B cell (primary cell): ENCODE measurements at regions not wholly inside any gene's neighbourhood (a gene's known extent, or its start where the extent isn't known, plus 50 kb on each side); places are given as distances from the start of the nearest gene placed in this dataset.

Source experiments
- ATAC-seq: fragments of 200-7000 bp; cut with Tn5 transposase; one replicate; pipeline ENCODE4 v1.10.0; 2021; ENCODE audit warnings: low read depth, mild to moderate bottlenecking, moderate number of reproducible peaks, moderate library complexity
- CTCF ChIA-PET: fragments of 350-600 bp; sonication (Branson Sonifier 250); formaldehyde crosslinking; loops from one replicate; lab custom pipeline; 2021; ENCODE audit warnings: antibody characterized with exemption, inconsistent platforms; lab: Charles Lee
- POLR2A ChIA-PET: fragments of 350-600 bp; sonication (Branson Sonifier 250); formaldehyde crosslinking; loops from one replicate; lab custom pipeline; 2021; ENCODE audit warnings: antibody characterized with exemption; lab: Charles Lee
- DNase-seq: peaks from one replicate; pipeline ENCODE4 v3.0.0; 2013
- H2AFZ ChIP-seq: 2 replicates; pipeline ENCODE4 v1.6.1; 2012; ENCODE audit warnings: mild to moderate bottlenecking, low read depth, low read length; ENCODE audit not compliant: insufficient read depth, poor library complexity, severe bottlenecking
- H3K27ac ChIP-seq, 2 donors: 1 replicate in 1 of 2; 2 replicates in 1 of 2; pipeline ENCODE4 v1.5.1; 2012 to 2013; ENCODE audit warnings: low read length in 2 of 2, mild to moderate bottlenecking in 2 of 2, moderate library complexity in 1 of 2
- H3K27me3 ChIP-seq, 4 experiments: fragments of 200-600 bp in 1 of 4; sonication (generic) in 1 of 4; replicated peaks in 1 of 4; 1 replicate in 2 of 4; 2 replicates in 2 of 4; pipeline versions ENCODE4 v1.6.1 to v1.7.0; 2013 to 2016; ENCODE audit warnings: low read length in 3 of 4, mild to moderate bottlenecking in 2 of 4, mixed read lengths in 1 of 4, moderate library complexity in 1 of 4; ENCODE audit not compliant: insufficient read depth in 4 of 4, control insufficient read depth in 3 of 4; ENCODE audit errors: control extremely low read depth in 1 of 4
- H3K36me3 ChIP-seq, 2 experiments: replicated peaks in 1 of 2; 1 replicate in 1 of 2; 2 replicates in 1 of 2; pipeline versions ENCODE4 v1.6.1 to v1.7.1; 2013; ENCODE audit warnings: low read length in 1 of 2; ENCODE audit not compliant: insufficient read depth in 2 of 2, control insufficient read depth in 1 of 2; ENCODE audit errors: control extremely low read depth in 1 of 2, extremely low read depth in 1 of 2
- H3K4me1 ChIP-seq, 2 donors: fragments of 200-600 bp in 1 of 2; sonication (generic) in 1 of 2; 1 replicate in 1 of 2; 2 replicates in 1 of 2; pipeline versions ENCODE4 v1.5.1 to v1.6.1; 2013 to 2017; ENCODE audit warnings: low read length in 2 of 2; ENCODE audit not compliant: control insufficient read depth in 2 of 2, insufficient read depth in 2 of 2
- H3K4me2 ChIP-seq: replicated peaks from 2 replicates; pipeline ENCODE3; 2012; ENCODE audit warnings: mild to moderate bottlenecking, low read depth, low read length; ENCODE audit not compliant: poor library complexity, severe bottlenecking
- H3K4me3 ChIP-seq, 5 experiments: fragments of 200-600 bp in 1 of 5; sonication (generic) in 1 of 5; 1 replicate in 3 of 5; 2 replicates in 2 of 5; pipeline versions ENCODE4 v1.5.1 to v1.7.0; 2011 to 2016; ENCODE audit warnings: low read length in 4 of 5, mild to moderate bottlenecking in 4 of 5, low read depth in 2 of 5, control low read depth in 1 of 5, moderate library complexity in 1 of 5; ENCODE audit not compliant: insufficient read depth in 1 of 5; ENCODE audit errors: control extremely low read depth in 1 of 5, extremely low read depth in 1 of 5
- H3K79me2 ChIP-seq: fragments of 200-600 bp; sonication (generic); one replicate; pipeline ENCODE4 v1.6.0; 2016; ENCODE audit warnings: low read length; ENCODE audit not compliant: control insufficient read depth, insufficient read depth
- H3K9ac ChIP-seq: fragments of 200-600 bp; sonication (generic); 2 replicates; pipeline ENCODE4 v1.6.1; 2017; ENCODE audit warnings: mild to moderate bottlenecking, low read length, moderate library complexity
- H3K9me3 ChIP-seq, 3 donors: one replicate each; pipeline versions ENCODE4 v1.6.1 to v1.7.1; 2013; ENCODE audit warnings: low read length in 2 of 3; ENCODE audit not compliant: control insufficient read depth in 2 of 3, insufficient read depth in 1 of 3; ENCODE audit errors: control extremely low read depth in 1 of 3
- H4K20me1 ChIP-seq: 2 replicates; pipeline ENCODE4 v1.6.0; 2012; ENCODE audit warnings: mild to moderate bottlenecking, low read length; ENCODE audit not compliant: insufficient read depth, control insufficient read depth, poor library complexity, severe bottlenecking
- H3K27ac Mint-ChIP-seq: one replicate; pipeline ENCODE4 v1.8.0; 2021; ENCODE audit warnings: mixed read lengths
- H3K27me3 Mint-ChIP-seq: one replicate; pipeline ENCODE4 v1.8.0; 2021; ENCODE audit warnings: mixed read lengths
- H3K4me1 Mint-ChIP-seq: one replicate; pipeline ENCODE4 v1.8.0; 2021; ENCODE audit warnings: mixed read lengths
- H3K4me3 Mint-ChIP-seq: one replicate; pipeline ENCODE4 v1.8.0; 2021; ENCODE audit warnings: mixed read lengths
- H3K9me3 Mint-ChIP-seq: one replicate; pipeline ENCODE4 v1.8.0; 2022; ENCODE audit warnings: mixed read lengths; ENCODE audit not compliant: insufficient read depth
- CTCF ChIP-seq: fragments of 200-600 bp; IDR thresholded peaks from one replicate; pipeline ENCODE4 v1.8.0; 2022; ENCODE audit warnings: antibody characterized with exemption, mild to moderate bottlenecking
- EZH2 ChIP-seq: IDR thresholded peaks from 2 replicates; pipeline ENCODE4 v1.6.1; 2012; ENCODE audit warnings: borderline replicate concordance, low read depth, mild to moderate bottlenecking, moderate library complexity, low read length; ENCODE audit not compliant: insufficient read depth, poor library complexity, severe bottlenecking
- WGBS: methylation state at CpG from one replicate; pipeline ENCODE4 v1.1.5; 2013; ENCODE audit warnings: missing lambda C conversion rate; ENCODE audit not compliant: insufficient coverage; 5-methylcytosine and 5-hydroxymethylcytosine counted together
- intact Hi-C: fragments of 100-400 bp; cut with micrococcal nuclease; formaldehyde crosslinking; loops from one replicate; pipeline ENCODE4 v1.10.0; 2022

- no peak overlapping the region for H2AFZ ChIP-seq
- no peak overlapping the region for H3K27ac ChIP-seq
- Mint-ChIP-seq H3K4me1 (no peaks in the 10 kb centered on the region), H3K27me3 (no peaks in the 10 kb centered on the region), H3K27ac (no peak overlapping the region), H3K4me3 (no peak overlapping the region), H3K9me3 (peaks cover 6% of the 10 kb centered on the region)
- H3K9ac ChIP-seq, result no peak overlapping the region
- no peak overlapping the region for H3K4me2 ChIP-seq
- H3K36me3 ChIP-seq, result no peaks in the 10 kb centered on the region
- DNase-seq (no peak), ATAC-seq (no peak)
- H3K9me3 ChIP-seq, result no peaks in the 10 kb centered on the region
- ChIA-PET CTCF (no interaction called here), POLR2A (no interaction called here)
- TF ChIP-seq CTCF (no peak), EZH2 (no peak)
- no peaks in the 10 kb centered on the region for H3K4me1 ChIP-seq
- no peaks in the 10 kb centered on the region for H3K79me2 ChIP-seq
- H3K4me3 ChIP-seq, result no peak overlapping the region
- no peaks in the 10 kb centered on the region for H4K20me1 ChIP-seq
- H3K27me3 ChIP-seq, result no peaks in the 10 kb centered on the region
- no CpG with 5 or more reads among the region's 5 CpGs for WGBS
- intact Hi-C loops, result no loop called here
These were observed 286.9 kb upstream of the PLSCR5 start for GRCh38 chr3:146892041-146892440.

- ATAC-seq (no peak), DNase-seq (no peak)
- Histone ChIP-seq H3K4me3 (no peak overlapping the region), H4K20me1 (no peaks in the 10 kb centered on the region), H3K9me3 (no peaks in the 10 kb centered on the region), H3K27me3 (no peaks in the 10 kb centered on the region), H2AFZ (no peak overlapping the region), H3K4me2 (no peak overlapping the region), H3K9ac (no peak overlapping the region), H3K27ac (no peak overlapping the region), H3K4me1 (no peaks in the 10 kb centered on the region), H3K36me3 (no peaks in the 10 kb centered on the region), H3K79me2 (no peaks in the 10 kb centered on the region)
- no peaks in the 10 kb centered on the region for H3K4me1 Mint-ChIP-seq
- ChIA-PET CTCF (no interaction called here), POLR2A (no interaction called here)
- no peaks in the 10 kb centered on the region for H3K27me3 Mint-ChIP-seq
- no peak for TF ChIP-seq EZH2
- TF ChIP-seq CTCF, result no peak
- no peak overlapping the region for H3K27ac Mint-ChIP-seq
- peaks cover 3% of the 10 kb centered on the region for H3K9me3 Mint-ChIP-seq
- no CpG with 5 or more reads among the region's 1 CpG for WGBS
- H3K4me3 Mint-ChIP-seq, result no peak overlapping the region
- intact Hi-C loops, result no loop called here
These were observed 284.5 kb upstream of the PLSCR5 start for GRCh38 chr3:146889626-146890025.
